ENCODE measurements at regions not wholly inside any gene's neighbourhood (a gene's known extent, or its start where the extent isn't known, plus 50 kb on each side); places are given as distances from the start of the nearest gene placed in this dataset.

DNA sequence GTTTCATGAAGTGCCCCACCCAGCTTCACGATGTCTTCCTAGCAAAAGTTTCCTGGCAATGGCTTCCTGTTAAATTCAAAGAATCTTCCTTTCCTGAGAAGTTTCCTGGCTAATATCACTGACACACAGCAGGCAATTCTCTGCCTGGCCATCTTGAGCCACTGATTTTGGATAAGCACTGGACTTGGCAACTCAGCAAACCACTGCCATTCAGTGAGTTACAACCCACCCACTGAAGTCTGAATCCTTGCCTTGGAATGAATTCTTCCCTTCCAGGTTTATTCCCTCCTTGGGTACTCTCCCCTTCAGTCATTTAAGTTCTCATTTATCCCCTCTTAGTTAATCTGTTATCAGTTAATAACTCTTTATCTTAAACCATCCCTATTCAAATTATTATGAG is 426.0 kb downstream of the MBD2 start:
- Histone ChIP-seq H3K27me3 (replicated peaks in 1 of 7) (no peaks in the 10 kb centered on the region), H3K27ac (no peak overlapping the region), H3K4me3 (no peak overlapping the region), H3K4me1 (no peaks in the 10 kb centered on the region), H3K36me3 (no peaks in the 10 kb centered on the region), H3K9me3 (peaks cover 0 to 24% (median 0%) of the 10 kb centered on the region in 8 donors)
- intact Hi-C loops (cut with DNase I; ENCODE audit: low total_unique reads) = no loop called here
- 41 to 90% (median 50%) methylated on average over 1 of the region's 1 CpG for whole genome bisulfite sequencing, 5 donors
- DNase-seq = no peak
- TF ChIP-seq POLR2A (IDR thresholded peaks at IDR 0.05) (no peak), CTCF (IDR thresholded peaks at IDR 0.05 in 8 of 11, conservative IDR thresholded peaks at IDR 0.05 in 3 of 11) (no peak), POLR2AphosphoS5 (IDR thresholded peaks at IDR 0.05) (no peak)

GRCh38 chr18:53797998-53798495 is 426.4 kb downstream of the MBD2 start:
- 48 to 57% (median 54%) methylated on average over 2 of the region's 2 CpGs for WGBS, 5 donors
- no peak for DNase-seq
- no peak for TF ChIP-seq POLR2A (IDR thresholded peaks at IDR 0.05)
- Histone ChIP-seq H3K4me1 (no peaks in the 10 kb centered on the region), H3K36me3 (no peaks in the 10 kb centered on the region), H3K4me3 (no peak overlapping the region), H3K27ac (no peak overlapping the region), H3K27me3 (replicated peaks in 1 of 7) (no peaks in the 10 kb centered on the region), H3K9me3 (peaks cover 0 to 20% (median 0%) of the 10 kb centered on the region in 8 donors)
- intact Hi-C loops (cut with DNase I; ENCODE audit: low total_unique reads) = no loop called here

- no peak for DNase-seq
- TF ChIP-seq POLR2A (IDR thresholded peaks at IDR 0.05) = no peak
- no peak for TF ChIP-seq POLR2AphosphoS5 (IDR thresholded peaks at IDR 0.05)
- TF ChIP-seq CTCF (IDR thresholded peaks at IDR 0.05 in 8 of 11, conservative IDR thresholded peaks at IDR 0.05 in 3 of 11) = no peak
- intact Hi-C loops (cut with DNase I; ENCODE audit: low total_unique reads) = no loop called here
- no peaks in the 10 kb centered on the region for H3K36me3 ChIP-seq
- H3K9me3 ChIP-seq = peaks cover 0 to 11% (median 3%) of the 10 kb centered on the region in 8 donors
- WGBS, 5 donors = 77 to 88% (median 82%) methylated on average over 1 of the region's 1 CpG
- no peaks in the 10 kb centered on the region for H3K4me1 ChIP-seq
- H3K27ac ChIP-seq = no peak overlapping the region
- no peak overlapping the region for H3K4me3 ChIP-seq
- no peaks in the 10 kb centered on the region for H3K27me3 ChIP-seq (replicated peaks in 1 of 7)
These were observed 428.3 kb downstream of the MBD2 start for GRCh38 chr18:53796040-53796729.

GRCh38 chr18:53795610-53796009 is 428.9 kb downstream of the MBD2 start:
- Histone ChIP-seq H3K27ac (no peak overlapping the region), H3K27me3 (replicated peaks in 1 of 7) (no peaks in the 10 kb centered on the region), H3K36me3 (no peaks in the 10 kb centered on the region), H3K4me1 (no peaks in the 10 kb centered on the region), H3K4me3 (no peak overlapping the region), H3K9me3 (peaks cover 0 to 10% (median 0%) of the 10 kb centered on the region in 8 donors)
- DNase-seq = no peak
- no peak for TF ChIP-seq POLR2AphosphoS5 (IDR thresholded peaks at IDR 0.05)
- no peak for TF ChIP-seq POLR2A (IDR thresholded peaks at IDR 0.05)
- TF ChIP-seq CTCF (IDR thresholded peaks at IDR 0.05 in 8 of 11, conservative IDR thresholded peaks at IDR 0.05 in 3 of 11) = no peak
- intact Hi-C loops (cut with DNase I; ENCODE audit: low total_unique reads) = no loop called here

Data from spleen (tissue), 11 donors.